HepG2 (cell line): ENCODE measurements at regions not wholly inside any gene's neighbourhood (a gene's known extent, or its start where the extent isn't known, plus 50 kb on each side); places are given as distances from the start of the nearest gene placed in this dataset.

Experiments used
- ATAC-seq: fragments of 200-7000 bp; cut with Tn5 transposase; 3 replicates; pipeline ENCODE4 v1.9.1; 2020; ENCODE audit warnings: mild to moderate bottlenecking, moderate library complexity
- BruUV-seq: library from RNA; stranded (reverse); fragments of 400-500 nt; replicated peaks from 2 replicates; lab custom pipeline; 2021; lab: Mats Ljungman, UMichigan
- CTCF ChIA-PET: fragments of 300-600 bp; formaldehyde crosslinking; extraction: SDS; loops from one replicate; lab custom pipeline; 2021; ENCODE audit warnings: low total read pairs, inconsistent platforms, low intra/inter-chr PET ratio; lab: Yijun Ruan, JAX
- POLR2A ChIA-PET: fragments of 350-600 bp; sonication (Branson Sonifier 250); formaldehyde crosslinking; loops from one replicate; lab custom pipeline; 2020; ENCODE audit warnings: antibody characterized with exemption, inconsistent platforms; lab: Yijun Ruan, JAX
- DNase-seq: peaks from one replicate; pipeline ENCODE4 v3.0.0-alpha.2; 2015; ENCODE audit warnings: low spot score
- FAIRE-seq: peaks from 3 replicates; lab custom pipeline; 2011; peaks lifted over from hg19 to GRCh38; lab: Jason Lieb, UNC
- H2AFZ ChIP-seq: one replicate; pipeline ENCODE4 v1.6.1; 2011; ENCODE audit warnings: low read length, inconsistent platforms
- H3K27ac ChIP-seq: fragments of 300-600 bp; 3 replicates; pipeline ENCODE4 v1.8.0; 2011; ENCODE audit warnings: mixed run types, mild to moderate bottlenecking, mixed read lengths, low read length, inconsistent platforms; ENCODE audit not compliant: insufficient read depth; ENCODE audit errors: extremely low read length
- H3K27me3 ChIP-seq, 2 experiments: fragments of 200-600 bp in 1 of 2; 2 replicates in 1 of 2; 3 replicates in 1 of 2; pipeline versions ENCODE4 v1.6.0 to v1.8.0; 2011; ENCODE audit warnings: low read length in 2 of 2, mild to moderate bottlenecking in 2 of 2, moderate library complexity in 2 of 2, inconsistent platforms in 1 of 2; ENCODE audit not compliant: insufficient read depth in 2 of 2, control insufficient read depth in 1 of 2
- H3K36me3 ChIP-seq, 2 experiments: fragments of 200-600 bp in 1 of 2; replicated peaks in 1 of 2; 2 replicates in 1 of 2; 3 replicates in 1 of 2; pipeline versions ENCODE4 v1.5.1 to v1.8.0; 2011; ENCODE audit warnings: low read length in 2 of 2, inconsistent platforms in 1 of 2; ENCODE audit not compliant: insufficient read depth in 2 of 2, control insufficient read depth in 1 of 2
- H3K4me1 ChIP-seq: 2 replicates; pipeline ENCODE4 v1.5.1; 2012; ENCODE audit warnings: low read length, inconsistent platforms; ENCODE audit not compliant: insufficient read depth
- H3K4me2 ChIP-seq: 2 replicates; pipeline ENCODE4 v1.6.0; 2011; ENCODE audit warnings: low read depth, low read length, inconsistent platforms
- H3K4me3 ChIP-seq, 3 experiments: fragments of 200-600 bp in 1 of 3; sonication (generic), shearing (Covaris generic) in 1 of 3; replicated peaks in 1 of 3; 2 replicates each; pipeline ENCODE4 v1.5.1; 2011 to 2016; ENCODE audit warnings: low read length in 3 of 3, inconsistent platforms in 2 of 3, low read depth in 2 of 3, mild to moderate bottlenecking in 2 of 3, control low read depth in 1 of 3, mixed read lengths in 1 of 3; ENCODE audit not compliant: insufficient read depth in 1 of 3
- H3K79me2 ChIP-seq: one replicate; pipeline ENCODE4 v1.6.1; 2011; ENCODE audit warnings: low read length, inconsistent platforms; ENCODE audit not compliant: insufficient read depth
- H3K9ac ChIP-seq: 2 replicates; pipeline ENCODE4 v1.6.0; 2011; ENCODE audit warnings: mild to moderate bottlenecking, low read depth, low read length, inconsistent platforms; ENCODE audit not compliant: insufficient read depth
- H3K9me3 ChIP-seq: 2 replicates; pipeline ENCODE4 v1.5.1; 2012; ENCODE audit warnings: mild to moderate bottlenecking, low read length
- H4K20me1 ChIP-seq: 2 replicates; pipeline ENCODE4 v1.6.0; 2011; ENCODE audit warnings: inconsistent platforms, mild to moderate bottlenecking, low read length, moderate library complexity; ENCODE audit not compliant: insufficient read depth
- HDAC1 ChIP-seq: sonication (generic); formaldehyde crosslinking; IDR thresholded peaks from 2 replicates; pipeline ENCODE4 v1.5.1; 2020; ENCODE audit warnings: mild to moderate bottlenecking, missing genetic modification reagents
- JUN ChIP-seq: sonication (generic); formaldehyde crosslinking; IDR thresholded peaks from 2 replicates; pipeline ENCODE4 v1.4.0; 2020; ENCODE audit warnings: mild to moderate bottlenecking, missing genetic modification reagents
- KAT8 ChIP-seq: IDR thresholded peaks from 2 replicates; pipeline ENCODE4 v1.6.1; 2016; ENCODE audit warnings: missing genetic modification reagents, missing compliant biosample characterization
- NPAS2 ChIP-seq: sonication (generic); formaldehyde crosslinking; IDR thresholded peaks from 2 replicates; pipeline ENCODE4 v1.8.0; 2022; ENCODE audit warnings: mild to moderate bottlenecking, missing genetic modification reagents, borderline replicate concordance
- RFXAP ChIP-seq: sonication (generic); formaldehyde crosslinking; IDR thresholded peaks from 2 replicates; pipeline ENCODE4 v1.4.0; 2020; ENCODE audit warnings: missing genetic modification reagents, borderline replicate concordance
- TGIF2 ChIP-seq: IDR thresholded peaks from 2 replicates; pipeline ENCODE4 v1.6.1; 2016; ENCODE audit warnings: control low read depth, missing compliant biosample characterization
- TRIM22 ChIP-seq: fragments of 450-650 bp; IDR thresholded peaks from 2 replicates; pipeline ENCODE4 v1.6.1; 2017
- ZBTB7B ChIP-seq: sonication (generic); formaldehyde crosslinking; IDR thresholded peaks from 2 replicates; pipeline ENCODE4 v1.4.0; 2020; ENCODE audit warnings: missing genetic modification reagents
- ZFP36L2 ChIP-seq: sonication (generic); formaldehyde crosslinking; IDR thresholded peaks from 2 replicates; pipeline ENCODE4 v1.4.0; 2020; ENCODE audit warnings: missing genetic modification reagents
- WGBS: methylation state at CpG from one replicate; pipeline ENCODE4 v1.1.6; 2017; ENCODE audit warnings: low lambda C conversion rate; 5-methylcytosine and 5-hydroxymethylcytosine counted together
- in situ Hi-C: cut with HindIII; loops from 2 replicates; pipeline ENCODE4 v1.10.0; 2017; ENCODE audit warnings: low pct_unique_long_range_greater_than_20kb; ENCODE audit not compliant: extremely low pct_ligation_motif_present
- intact Hi-C: fragments of 100-400 bp; cut with micrococcal nuclease; formaldehyde crosslinking; loops from one replicate; pipeline ENCODE4 v1.10.0; 2022; ENCODE audit not compliant: unreplicated experiment
- TF ChIP-seq, protein P1 (sequence below): sonication (generic); formaldehyde crosslinking; IDR thresholded peaks from one replicate; pipeline ENCODE4 v1.5.1; 2020; ENCODE audit warnings: mild to moderate bottlenecking, missing genetic modification reagents; ENCODE audit errors: not compliant biosample characterization

GRCh38 chr10:130799532-130799931 lies 512.0 kb downstream of the TCERG1L start:
- FAIRE-seq (no peak), ATAC-seq (no peak), DNase-seq (no peak)
- H3K79me2 ChIP-seq = no peaks in the 10 kb centered on the region
- BruUV-seq = no TSS peak
- no peaks in the 10 kb centered on the region for H4K20me1 ChIP-seq
- H3K4me3 ChIP-seq = no peak overlapping the region
- H3K27me3 ChIP-seq = peaks cover 0 to 42% of the 10 kb centered on the region in 2 experiments; a peak in 3 of 5 replicates
- ChIA-PET POLR2A (no interaction called here), CTCF (no interaction called here)
- WGBS = 56% methylated on average over 6 of the region's 6 CpGs
- H3K9me3 ChIP-seq = no peaks in the 10 kb centered on the region
- no peaks in the 10 kb centered on the region for H3K36me3 ChIP-seq
- no peaks in the 10 kb centered on the region for H3K4me1 ChIP-seq
- intact Hi-C loops (no loop called here), in situ Hi-C loops (no loop called here)
- no peak overlapping the region for H2AFZ ChIP-seq
- no peak for TF ChIP-seq ZBTB7B
- no peak for TF ChIP-seq ZFP36L2
- TF ChIP-seq JUN (CRISPR knock-in tag) = no peak
- TF ChIP-seq TRIM22 = no peak
- TF ChIP-seq, protein P1, sequence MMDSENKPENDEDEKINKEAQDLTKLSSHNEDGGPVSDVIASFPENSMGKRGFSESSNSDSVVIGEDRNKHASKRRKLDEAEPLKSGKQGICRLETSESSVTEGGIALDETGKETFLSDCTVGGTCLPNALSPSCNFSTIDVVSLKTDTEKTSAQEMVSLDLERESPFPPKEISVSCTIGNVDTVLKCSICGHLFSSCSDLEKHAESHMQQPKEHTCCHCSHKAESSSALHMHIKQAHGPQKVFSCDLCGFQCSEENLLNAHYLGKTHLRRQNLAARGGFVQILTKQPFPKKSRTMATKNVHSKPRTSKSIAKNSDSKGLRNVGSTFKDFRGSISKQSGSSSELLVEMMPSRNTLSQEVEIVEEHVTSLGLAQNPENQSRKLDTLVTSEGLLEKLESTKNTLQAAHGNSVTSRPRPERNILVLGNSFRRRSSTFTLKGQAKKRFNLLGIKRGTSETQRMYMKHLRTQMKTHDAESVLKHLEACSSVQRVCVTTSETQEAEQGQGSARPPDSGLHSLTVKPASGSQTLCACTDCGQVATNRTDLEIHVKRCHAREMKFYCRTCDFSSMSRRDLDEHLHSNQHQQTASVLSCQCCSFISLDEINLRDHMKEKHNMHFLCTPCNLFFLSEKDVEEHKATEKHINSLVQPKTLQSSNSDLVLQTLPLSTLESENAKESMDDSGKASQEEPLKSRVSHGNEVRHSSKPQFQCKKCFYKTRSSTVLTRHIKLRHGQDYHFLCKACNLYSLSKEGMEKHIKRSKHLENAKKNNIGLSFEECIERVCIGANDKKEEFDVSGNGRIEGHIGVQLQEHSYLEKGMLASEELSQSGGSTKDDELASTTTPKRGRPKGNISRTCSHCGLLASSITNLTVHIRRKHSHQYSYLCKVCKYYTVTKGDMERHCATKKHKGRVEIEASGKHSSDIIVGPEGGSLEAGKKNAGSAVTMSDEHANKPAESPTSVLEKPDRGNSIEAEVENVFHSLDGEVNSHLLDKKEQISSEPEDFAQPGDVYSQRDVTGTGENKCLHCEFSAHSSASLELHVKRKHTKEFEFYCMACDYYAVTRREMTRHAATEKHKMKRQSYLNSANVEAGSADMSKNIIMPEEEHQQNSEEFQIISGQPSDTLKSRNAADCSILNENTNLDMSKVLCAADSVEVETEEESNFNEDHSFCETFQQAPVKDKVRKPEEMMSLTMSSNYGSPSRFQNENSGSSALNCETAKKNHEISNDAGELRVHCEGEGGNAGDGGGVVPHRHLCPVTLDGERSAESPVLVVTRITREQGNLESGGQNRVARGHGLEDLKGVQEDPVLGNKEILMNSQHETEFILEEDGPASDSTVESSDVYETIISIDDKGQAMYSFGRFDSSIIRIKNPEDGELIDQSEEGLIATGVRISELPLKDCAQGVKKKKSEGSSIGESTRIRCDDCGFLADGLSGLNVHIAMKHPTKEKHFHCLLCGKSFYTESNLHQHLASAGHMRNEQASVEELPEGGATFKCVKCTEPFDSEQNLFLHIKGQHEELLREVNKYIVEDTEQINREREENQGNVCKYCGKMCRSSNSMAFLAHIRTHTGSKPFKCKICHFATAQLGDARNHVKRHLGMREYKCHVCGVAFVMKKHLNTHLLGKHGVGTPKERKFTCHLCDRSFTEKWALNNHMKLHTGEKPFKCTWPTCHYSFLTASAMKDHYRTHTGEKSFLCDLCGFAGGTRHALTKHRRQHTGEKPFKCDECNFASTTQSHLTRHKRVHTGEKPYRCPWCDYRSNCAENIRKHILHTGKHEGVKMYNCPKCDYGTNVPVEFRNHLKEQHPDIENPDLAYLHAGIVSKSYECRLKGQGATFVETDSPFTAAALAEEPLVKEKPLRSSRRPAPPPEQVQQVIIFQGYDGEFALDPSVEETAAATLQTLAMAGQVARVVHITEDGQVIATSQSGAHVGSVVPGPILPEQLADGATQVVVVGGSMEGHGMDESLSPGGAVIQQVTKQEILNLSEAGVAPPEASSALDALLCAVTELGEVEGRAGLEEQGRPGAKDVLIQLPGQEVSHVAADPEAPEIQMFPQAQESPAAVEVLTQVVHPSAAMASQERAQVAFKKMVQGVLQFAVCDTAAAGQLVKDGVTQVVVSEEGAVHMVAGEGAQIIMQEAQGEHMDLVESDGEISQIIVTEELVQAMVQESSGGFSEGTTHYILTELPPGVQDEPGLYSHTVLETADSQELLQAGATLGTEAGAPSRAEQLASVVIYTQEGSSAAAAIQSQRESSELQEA = no peak
- TF ChIP-seq NPAS2 (CRISPR knock-in tag) = no peak
- no peak for TF ChIP-seq RFXAP (CRISPR knock-in tag)
- no peak for TF ChIP-seq TGIF2 (CRISPR knock-in tag)
- no peak for TF ChIP-seq KAT8 (CRISPR knock-in tag)
- TF ChIP-seq HDAC1 (CRISPR knock-in tag) = no peak
- H3K4me2 ChIP-seq = no peak overlapping the region
- H3K9ac ChIP-seq = no peak overlapping the region
- no peak overlapping the region for H3K27ac ChIP-seq
